ENCODE measurements at regions not wholly inside any gene's neighbourhood (a gene's known extent, or its start where the extent isn't known, plus 50 kb on each side); places are given as distances from the start of the nearest gene placed in this dataset.

DNA sequence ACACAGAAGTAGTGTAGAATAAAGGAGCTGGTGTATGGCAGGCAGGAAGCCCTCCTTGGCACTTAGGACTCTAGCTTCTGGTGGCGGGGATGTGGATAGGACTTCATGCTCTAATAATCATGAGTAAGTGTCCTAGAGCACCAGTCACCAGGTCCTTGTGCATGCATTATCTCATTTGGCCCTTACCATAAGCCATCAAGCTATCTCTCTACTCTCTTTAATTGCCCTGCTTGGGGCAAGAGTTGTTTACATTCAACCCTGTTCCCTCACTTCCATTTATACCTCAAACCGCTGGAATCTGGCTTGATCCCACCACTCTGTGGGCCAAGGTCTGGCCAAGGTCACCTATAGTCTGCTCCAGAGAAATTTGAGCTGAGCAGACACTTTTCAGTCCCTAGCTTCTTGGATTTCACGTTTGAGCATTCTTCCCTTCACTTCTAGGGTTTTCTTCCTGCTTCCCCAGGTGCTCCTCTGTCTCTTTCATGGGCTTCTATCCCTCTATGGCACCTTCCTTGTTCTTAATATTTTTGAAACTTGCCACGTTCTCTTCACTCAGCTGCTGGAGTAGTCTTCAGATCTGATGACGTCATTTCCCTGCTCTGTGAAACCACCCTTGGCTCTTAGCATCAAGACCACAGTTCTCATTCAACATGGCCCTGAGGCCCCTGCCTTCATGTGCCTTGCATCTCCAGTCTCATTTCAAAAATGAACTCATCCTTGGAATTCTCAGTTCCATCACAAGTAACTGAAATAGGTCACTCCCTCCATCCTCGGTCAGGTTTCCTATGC lies 94.9 kb upstream of the GATA6 start:
- FAIRE-seq: no peak

DNA sequence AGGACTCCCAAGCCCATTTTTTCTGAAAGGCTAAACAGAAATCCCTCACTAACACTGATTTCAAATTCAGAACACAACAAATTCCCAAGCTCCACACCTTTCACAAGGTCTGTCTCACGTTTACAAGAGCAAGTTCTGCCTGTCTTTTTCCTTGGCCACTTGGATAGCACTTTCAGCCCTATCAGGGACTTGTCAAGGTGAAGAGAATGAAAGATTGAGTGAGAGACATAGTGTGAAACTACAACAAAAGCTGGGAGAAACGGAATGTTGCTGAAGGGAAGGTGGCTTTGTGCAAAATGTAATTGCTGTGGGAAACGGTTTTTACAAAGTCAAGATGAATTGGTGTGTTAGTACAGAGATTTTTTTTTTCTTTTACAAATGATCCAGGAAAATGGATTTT lies 89.4 kb upstream of the GATA6 start:
- no peak for FAIRE-seq

DNA sequence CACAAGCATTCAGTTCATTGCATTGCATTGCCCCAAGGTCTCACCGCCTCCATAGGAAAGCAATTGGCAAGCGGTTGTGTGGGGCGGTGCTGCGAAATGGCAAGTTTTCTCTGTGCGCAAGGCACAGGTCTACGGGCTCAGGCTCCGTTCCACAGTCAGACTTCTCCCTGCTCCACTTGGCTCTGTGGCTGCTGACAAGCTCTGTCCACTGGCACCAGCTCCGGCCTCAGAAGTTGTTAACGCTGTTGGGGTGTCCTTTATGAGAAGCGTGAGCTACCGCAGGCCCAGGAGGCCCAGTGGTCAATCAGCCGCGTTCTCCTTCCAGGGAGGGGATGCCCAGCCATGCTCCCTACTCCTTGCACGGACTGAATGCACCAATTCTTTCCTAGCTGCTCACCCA lies 87.0 kb upstream of the GATA6 start:
- FAIRE-seq: no peak

DNA sequence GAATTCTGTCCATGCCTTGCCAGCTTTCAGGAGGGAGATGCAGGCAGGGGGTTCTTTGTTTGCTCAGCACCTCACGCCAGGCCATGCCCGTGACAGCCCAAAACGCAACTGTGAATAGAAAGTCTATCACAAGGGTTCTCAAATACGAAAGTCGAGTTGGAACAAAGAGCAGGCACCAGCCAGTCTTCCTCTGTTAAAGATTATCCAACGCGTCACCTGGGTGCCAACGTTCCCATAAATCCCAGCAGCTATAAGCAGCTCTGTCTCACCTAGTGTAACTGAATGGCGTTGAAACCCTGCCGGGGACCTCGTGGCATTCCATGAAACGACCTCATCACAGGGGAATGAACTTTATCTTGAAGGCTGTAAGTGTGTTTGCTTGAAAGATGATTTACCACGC lies 84.8 kb upstream of the GATA6 start:
- no peak for FAIRE-seq

DNA sequence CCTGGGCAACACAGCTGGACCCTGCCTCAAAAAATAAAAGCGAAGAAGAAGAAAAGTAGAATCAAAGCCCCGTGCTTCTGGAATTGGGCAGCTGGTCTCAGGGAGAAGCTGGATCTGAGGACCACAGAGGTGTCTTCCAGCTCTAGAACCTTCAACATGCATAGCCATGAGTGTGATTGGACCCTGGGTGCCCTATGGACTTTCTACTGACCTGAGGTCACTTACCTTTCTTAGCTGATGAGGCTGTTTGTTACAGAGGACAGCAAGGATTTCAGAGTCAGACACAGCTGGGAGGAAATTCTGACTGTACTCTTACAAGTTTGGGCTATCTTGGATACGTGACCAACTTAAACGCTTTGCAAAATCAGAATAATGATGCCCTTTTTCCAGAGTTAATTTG lies 82.4 kb upstream of the GATA6 start:
- no peak for FAIRE-seq

DNA sequence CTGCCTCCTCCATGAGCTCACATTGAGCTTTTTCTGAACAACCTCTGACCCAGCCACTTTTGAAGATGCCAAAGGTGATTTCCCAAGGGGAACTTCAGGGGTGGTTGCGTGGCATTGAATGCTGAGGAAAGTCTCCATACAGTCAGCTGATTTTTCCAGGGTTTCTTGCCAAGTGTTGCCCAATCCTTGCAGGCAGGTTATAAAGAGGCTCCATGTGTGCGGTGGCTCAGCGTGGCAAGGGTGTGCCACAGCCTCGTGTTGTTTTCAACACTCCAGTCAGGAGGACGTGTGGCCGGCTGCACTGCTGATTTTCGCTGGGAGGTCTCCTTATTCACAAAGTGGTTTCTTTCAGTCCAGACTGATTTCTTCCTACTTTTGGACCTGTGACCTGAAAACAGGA lies 81.4 kb upstream of the GATA6 start:
- no peak for FAIRE-seq

DNA sequence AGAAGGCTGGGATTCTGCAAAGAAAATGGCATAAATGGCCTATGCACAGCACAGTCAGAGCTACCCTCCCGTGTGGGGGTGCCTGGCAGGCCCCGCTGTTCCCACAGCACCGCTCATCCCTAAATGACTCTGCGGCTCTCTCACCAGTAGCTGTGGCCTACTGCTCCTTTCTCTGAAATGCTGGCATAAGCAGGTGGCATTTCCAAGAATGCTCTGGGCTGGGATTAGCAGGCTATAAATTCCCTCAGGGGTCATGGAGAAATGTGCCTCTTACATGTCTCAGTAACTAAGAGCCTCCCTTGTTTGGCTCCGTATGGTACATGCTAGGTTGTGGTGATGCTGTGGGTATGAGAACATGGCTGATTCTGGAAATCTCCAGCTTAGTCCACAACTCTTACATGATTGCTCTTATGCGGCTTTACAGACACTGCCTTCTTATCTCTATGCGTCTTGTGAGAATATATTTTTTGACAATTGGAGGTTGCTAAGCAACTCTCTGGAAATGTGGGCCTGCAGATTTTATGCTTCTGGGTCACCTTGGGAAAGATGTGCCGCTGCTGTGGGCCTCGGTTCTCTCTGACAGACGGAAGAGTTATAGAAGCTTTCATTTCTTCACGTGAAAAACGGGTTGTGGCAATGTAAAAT lies 80.3 kb upstream of the GATA6 start:
- FAIRE-seq: no peak

DNA sequence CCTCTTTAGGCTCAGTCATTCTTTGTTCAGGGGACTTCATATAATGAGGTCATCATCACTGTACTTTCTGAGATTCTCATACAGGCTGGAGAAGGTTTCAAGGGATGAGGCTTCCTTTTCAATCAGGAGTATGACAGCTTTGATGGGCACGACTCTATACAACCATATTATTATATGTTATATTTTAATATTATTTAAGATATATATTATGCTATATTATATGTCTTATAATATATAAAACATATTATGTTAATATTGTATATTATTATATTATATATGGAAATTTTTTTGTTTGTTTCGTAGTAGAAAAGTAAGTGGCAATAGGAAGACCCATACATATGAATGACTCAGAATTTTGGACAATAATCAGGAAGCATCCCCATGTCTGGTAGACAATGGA lies 78.0 kb upstream of the GATA6 start:
- no peak for FAIRE-seq

DNA sequence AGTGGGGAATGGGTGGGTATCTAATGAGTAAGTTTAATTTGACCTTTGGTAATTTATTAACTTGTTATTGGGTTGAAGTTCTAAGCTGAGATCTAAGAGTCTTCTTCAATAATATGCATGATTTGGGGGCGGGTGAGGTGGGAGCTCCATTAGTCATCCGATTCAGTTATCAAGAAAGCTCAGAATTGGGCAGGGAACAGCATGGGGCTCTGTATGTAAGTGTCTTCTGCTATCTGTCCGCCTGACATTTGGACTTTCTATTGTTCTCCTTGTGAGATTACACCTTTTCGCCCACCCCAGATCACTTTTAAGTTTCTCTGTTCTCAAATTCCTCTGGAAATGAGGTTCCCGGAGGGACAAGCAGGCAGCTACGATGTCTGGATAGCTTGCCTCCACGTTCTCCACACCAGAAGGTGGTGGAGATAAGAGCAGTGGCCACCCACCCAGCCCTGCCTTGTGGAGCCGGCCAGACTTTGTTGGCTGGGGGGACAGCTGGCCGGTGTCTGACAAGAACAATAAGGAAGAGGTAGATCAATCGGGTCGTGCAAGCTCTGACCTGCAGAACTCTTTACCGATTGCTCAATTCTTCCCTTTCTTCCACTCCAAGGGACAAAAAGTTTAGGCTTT lies 75.5 kb upstream of the GATA6 start:
- FAIRE-seq: no peak

DNA sequence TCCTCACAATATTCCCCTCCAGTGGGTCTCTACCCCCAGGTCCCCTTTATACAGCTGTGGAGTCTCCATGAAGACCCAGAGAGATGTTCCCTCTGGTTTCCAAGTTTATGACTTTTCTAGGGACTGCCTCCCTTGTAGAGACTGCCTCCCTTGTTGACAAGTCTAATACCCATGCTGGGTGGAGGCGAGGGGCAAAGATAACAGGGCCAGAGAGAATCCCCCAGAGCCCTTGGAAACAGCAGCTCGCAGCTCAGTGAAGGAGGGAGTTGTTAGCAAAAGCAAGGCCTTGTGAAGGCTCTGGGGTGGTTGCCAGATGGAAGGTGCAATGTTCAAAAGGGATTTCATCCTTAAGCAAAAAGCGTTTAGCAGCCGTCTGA lies 75.0 kb upstream of the GATA6 start:
- FAIRE-seq: no peak

DNA sequence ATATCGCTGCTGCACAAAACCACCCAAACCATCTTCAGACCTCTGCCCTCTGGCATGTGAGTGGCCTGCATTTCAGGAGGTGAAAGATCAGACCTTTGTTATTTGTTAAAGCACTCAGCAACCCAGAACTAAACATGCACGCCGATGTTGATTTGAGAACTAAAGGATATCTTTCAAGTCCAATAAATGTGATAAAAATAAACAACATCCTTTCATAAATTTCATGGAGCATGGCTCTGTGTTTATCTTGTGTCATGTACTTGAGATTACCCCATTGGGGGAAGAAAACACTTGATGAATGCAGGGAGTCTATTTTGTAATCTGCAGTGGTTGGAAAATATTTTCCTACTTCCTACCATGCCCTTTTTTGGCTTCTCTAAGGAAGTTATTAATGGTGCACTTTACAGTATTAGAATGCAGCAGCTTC lies 70.8 kb upstream of the GATA6 start:
- no peak for FAIRE-seq

DNA sequence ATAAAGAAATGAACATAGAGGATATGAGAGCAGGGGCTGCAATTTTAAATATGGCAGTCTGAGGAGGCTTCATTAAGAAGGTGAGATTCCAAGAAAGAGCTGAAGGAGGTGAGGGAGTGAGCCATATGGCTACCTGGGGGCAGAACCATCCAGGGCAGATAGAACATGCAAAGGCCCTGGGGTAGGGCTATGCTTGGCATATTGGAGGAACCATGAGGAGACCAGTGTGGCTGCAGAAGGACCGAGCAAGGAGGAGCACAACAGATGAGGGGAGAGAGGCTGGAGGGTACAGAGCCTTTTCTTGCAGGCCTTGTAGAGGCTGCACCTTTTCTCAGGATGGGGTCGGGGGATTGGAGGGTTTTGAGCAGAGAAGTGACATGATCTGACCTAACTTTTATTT lies 69.5 kb upstream of the GATA6 start:
- FAIRE-seq: no peak

DNA sequence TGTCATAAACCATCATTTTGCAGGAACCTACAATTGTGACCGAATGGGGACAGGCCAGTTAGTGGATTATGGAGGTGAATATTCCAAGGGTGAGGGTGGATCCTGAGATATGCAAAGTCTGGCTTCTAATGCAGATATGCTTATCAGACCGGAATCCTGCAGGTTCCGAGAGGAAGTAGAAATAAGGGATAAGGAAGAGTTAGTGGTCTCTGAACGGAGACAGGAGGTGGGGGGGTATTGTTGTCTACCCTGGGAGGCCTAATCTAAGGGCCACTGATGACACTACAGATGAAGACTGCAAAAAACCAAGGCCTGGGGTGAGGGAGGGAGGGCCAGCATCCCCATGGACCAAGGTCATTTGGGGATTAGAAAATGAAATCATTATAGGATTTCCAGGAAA lies 67.7 kb upstream of the GATA6 start:
- FAIRE-seq: no peak

DNA sequence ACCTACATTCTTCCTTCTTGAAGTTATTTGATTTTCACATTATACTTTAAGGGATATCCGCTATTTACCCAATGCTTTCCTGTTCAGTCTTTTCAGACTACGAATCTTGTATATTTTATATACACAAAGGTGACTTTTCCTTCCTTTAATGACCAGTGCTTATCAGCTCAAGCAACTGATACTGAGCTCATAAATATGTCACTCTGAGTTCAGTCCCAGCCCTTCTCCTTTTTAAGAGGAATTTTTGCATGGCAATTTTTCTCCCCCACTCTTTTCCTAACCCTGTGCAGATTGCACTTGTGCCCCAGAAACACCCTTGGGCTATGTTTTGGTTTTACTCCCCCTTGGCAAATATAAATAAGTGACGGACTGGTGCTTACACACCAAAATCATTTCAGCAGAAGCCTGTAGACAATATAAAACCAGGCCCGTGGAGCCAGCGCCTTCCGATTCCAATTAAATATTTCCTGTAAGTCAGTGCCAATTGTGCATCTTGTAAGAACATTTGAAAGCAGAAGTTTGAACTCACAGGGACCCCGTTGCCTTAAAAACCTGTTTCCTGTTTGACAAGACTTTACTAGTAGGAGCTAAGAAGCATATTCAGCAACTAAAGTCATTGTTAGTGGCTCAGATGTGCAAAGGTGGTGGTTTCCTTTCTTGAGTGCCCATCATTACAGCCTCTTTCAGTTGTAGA lies 66.3 kb upstream of the GATA6 start:
- FAIRE-seq: no peak

DNA sequence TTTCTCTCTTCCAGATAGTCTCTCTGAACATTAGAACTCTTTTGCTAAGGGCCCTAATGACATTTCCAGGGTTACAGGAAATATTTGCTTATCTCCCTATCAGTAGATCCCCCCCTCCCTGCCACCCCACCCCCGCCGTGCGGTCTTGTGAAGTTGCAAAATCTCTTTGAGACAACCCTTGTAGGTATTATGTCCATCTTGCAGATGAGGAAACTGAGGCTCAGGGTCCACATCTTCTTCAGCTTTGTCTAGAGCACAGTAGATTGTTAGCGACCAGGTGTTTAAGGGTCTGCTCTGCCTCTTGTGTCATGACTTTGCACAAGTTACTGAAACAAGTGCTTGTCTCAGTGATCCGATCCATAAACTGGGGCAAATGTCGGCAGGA lies 65.8 kb upstream of the GATA6 start:
- no peak for FAIRE-seq

DNA sequence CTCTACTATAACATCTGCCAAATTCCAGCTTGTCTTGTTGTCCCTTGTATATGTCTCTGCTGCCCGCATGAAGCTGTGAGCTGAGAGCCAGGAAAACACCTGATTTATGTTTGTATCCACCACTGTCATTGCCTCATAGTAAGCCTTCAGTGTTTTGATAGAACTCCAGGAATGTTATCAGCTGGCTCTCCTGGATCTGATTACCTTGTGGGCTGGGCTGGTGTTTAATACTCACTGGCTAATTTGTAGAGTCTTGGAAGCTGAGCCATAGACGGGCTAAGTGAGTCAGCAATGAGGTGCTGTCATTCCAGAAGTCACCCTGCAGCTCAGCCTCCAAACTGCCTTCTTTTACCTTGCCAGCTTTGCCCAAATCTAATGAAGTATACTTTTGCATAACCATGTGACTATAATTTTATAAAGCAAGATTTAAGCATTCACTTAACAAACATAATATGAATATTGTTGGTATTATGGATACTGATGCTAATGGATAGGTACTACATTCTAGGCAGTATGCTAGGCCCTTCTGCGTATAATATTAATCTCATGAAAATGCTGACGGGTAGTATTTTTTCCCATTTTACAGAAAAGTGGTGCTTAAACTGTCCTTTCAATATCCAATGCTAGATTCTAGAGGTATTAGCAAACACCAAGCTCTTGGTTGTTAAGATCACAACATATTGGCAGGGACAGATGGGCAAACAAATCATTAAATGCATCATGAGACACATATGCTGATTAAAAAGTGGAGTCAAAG lies 62.7 kb upstream of the GATA6 start:
- peak; percentile 88 for FAIRE-seq

DNA sequence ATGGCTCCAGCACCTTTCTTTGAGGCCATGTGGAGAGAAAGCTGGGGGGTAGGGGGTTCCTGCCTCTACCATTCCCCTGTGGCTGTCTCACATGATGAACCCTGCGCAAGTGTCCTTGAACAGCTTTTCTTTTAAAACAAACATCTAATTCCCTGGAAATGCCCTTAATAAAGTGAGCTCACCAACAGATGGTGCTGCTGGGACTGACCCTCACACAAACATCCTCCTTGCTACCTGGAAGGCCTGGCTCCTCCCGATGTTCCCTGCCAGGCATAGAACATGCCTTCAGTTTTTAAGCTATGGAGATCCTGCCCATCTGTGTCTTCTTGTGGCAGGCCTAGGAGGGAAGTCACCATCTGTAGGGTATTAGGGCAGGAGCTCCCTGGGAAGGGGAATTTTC lies 60.7 kb upstream of the GATA6 start:
- FAIRE-seq: no peak

DNA sequence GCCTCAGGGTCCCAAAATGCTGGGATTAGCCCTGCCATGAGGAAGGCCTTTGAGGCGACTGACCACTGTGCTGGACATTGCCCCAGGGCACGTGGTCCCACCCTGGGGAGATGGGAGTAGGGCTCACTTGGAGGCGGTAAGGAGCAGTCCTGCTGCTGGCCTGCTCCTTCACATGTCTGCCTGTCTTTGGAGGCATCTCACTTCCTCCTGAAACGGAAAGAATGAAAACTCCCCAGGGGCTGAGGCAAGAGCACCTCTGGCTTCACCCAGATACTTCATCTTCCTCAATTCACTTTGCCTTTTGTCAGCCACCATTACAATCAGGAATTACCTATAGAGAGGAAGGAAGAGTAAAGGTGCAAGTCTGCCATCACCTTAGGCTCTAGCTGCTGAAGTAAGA lies 59.9 kb upstream of the GATA6 start:
- FAIRE-seq: no peak

DNA sequence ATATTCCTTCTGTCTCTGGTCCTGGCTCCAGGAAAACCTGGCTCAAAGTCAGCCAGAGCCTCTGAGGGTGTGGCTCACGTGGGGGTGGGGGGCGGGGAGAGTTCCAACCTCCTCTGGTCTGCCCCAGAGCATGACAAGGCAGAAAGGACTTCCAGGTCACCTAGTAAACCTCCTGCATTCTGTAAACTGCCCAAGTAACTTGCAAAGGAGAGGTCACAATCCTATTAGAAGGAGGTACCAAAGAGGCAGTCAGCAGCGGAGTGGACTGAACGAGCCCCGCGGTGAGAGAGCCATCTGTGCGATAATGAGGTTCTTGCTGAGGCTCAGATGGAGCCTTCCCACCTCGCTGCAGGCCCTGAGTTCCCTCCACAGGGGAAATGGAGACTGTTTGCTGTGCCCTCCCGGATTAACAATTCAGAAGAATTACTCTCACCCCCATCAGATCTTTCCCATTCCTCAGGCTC lies 58.9 kb upstream of the GATA6 start:
- FAIRE-seq: no peak

DNA sequence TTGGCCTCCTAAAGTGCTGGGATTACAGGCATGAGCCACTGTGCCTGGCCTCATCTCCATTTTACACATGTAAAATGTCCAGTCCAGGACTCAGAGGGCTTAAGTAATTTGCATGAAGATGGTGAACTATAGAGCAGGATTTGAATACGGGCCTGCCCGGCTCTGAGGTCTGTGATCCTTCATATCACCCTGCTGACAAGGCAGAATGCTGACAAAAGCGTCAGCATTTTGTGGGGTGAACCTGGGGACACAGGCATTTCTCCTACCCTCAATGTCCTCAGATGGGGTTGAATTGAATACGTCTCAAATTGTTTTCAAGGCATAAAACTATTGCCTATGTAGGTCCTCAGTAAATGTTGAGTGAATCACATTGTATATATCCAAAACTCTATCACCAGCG lies 57.2 kb upstream of the GATA6 start:
- no peak for FAIRE-seq

DNA sequence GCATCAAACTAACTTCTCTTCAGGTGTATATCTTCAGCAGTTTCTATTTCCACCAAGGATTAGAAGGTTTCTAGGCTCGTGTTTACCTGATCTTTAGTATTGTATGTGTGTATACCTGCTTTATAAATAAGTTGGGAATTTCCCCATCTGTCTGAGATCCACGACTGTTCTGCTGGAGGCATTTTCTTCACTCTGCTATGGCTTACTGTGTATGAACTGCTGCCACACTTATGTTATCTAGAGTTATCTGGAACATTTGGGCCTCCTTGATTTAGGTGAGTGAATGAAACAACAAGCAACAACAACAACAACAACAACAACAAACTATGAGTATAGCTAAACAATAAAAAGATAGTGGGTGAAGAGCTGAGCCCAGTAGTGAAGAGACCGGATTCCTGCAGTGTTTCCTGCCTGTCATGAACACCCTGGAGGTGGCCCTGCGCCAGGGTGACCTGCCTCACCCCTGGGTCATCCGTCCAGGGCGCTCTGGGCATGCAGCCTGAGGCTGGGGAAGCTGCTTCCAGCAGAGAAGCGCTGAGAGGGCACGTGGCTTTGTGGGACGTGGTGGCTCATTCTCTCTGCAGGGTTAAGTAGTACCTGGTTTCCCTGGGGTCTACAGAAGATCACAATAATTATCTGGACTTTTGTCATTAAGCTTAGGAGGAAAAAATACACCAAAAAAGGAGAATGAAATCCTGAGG lies 56.1 kb upstream of the GATA6 start:
- no peak for FAIRE-seq

All from islet of Langerhans (tissue), 1 donor.